Ascending aorta (tissue), 2 donors: ENCODE measurements at regions not wholly inside any gene's neighbourhood (a gene's known extent, or its start where the extent isn't known, plus 50 kb on each side); places are given as distances from the start of the nearest gene placed in this dataset.

Experiments
- DNase-seq, 2 donors: peaks; one replicate each; pipeline ENCODE4 v3.0.0-alpha.2; 2019; ENCODE audit warnings: low spot score in 2 of 2
- H3K27ac ChIP-seq, 2 donors: fragments of 200-600 bp; sonication (generic); one replicate each; pipeline ENCODE4 v1.5.1; 2016 to 2017; ENCODE audit warnings: mild to moderate bottlenecking in 1 of 2
- H3K27me3 ChIP-seq: fragments of 200-600 bp; sonication (generic); one replicate; pipeline ENCODE4 v1.5.1; 2017
- H3K36me3 ChIP-seq, 2 donors: fragments of 200-600 bp; sonication (generic); one replicate each; pipeline ENCODE4 v1.5.1; 2016
- H3K4me1 ChIP-seq, 2 donors: fragments of 200-600 bp; sonication (generic); one replicate each; pipeline ENCODE4 v1.5.1; 2016 to 2017; ENCODE audit warnings: mild to moderate bottlenecking in 1 of 2
- H3K4me3 ChIP-seq, 2 donors: fragments of 200-600 bp; sonication (generic); one replicate each; pipeline ENCODE4 v1.5.1; 2016 to 2017; ENCODE audit warnings: mild to moderate bottlenecking in 1 of 2
- H3K9me3 ChIP-seq, 2 donors: fragments of 200-600 bp; sonication (generic); one replicate each; pipeline ENCODE4 v1.5.1; 2016
- CTCF ChIP-seq, 3 experiments: fragments of 200-600 bp in 2 of 3; fragments of 450-650 bp in 1 of 3; sonication (generic) in 2 of 3; IDR thresholded peaks; one replicate each; pipeline ENCODE4 v1.5.1; 2016 to 2019; ENCODE audit warnings: antibody characterized with exemption in 3 of 3, mild to moderate bottlenecking in 1 of 3, moderate library complexity in 1 of 3
- intact Hi-C: fragments of 100-400 bp; cut with DNase I; formaldehyde crosslinking; loops from one replicate; pipeline ENCODE4 v1.15.1; 2023

GRCh38 chr9:73753171-73753570 lies 601.5 kb downstream of the ANXA1 start:
- no peak overlapping the region for H3K4me3 ChIP-seq
- no peak for DNase-seq

GRCh38 chr9:73761905-73762304 lies 610.2 kb downstream of the ANXA1 start:
- no peaks in the 10 kb centered on the region for H3K9me3 ChIP-seq
- DNase-seq = no peak
- no peaks in the 10 kb centered on the region for H3K27me3 ChIP-seq
- no peak overlapping the region for H3K27ac ChIP-seq
- intact Hi-C loops = no loop called here
- H3K36me3 ChIP-seq = no peaks in the 10 kb centered on the region
- no peak for TF ChIP-seq CTCF (IDR thresholded peaks at IDR 0.05)
- H3K4me1 ChIP-seq = no peaks in the 10 kb centered on the region
- H3K4me3 ChIP-seq = no peak overlapping the region

More at GRCh38 chr9:73753171-73753570, 601.5 kb downstream of the ANXA1 start:
- no peak for TF ChIP-seq CTCF (IDR thresholded peaks at IDR 0.05)
- H3K27ac ChIP-seq = no peak overlapping the region
- no peaks in the 10 kb centered on the region for H3K36me3 ChIP-seq
- H3K9me3 ChIP-seq = no peaks in the 10 kb centered on the region
- H3K27me3 ChIP-seq = no peaks in the 10 kb centered on the region
- H3K4me1 ChIP-seq = no peaks in the 10 kb centered on the region
- intact Hi-C loops = no loop called here

- TF ChIP-seq CTCF (IDR thresholded peaks at IDR 0.05) = no peak
- Histone ChIP-seq H3K27ac (no peak overlapping the region), H3K4me1 (no peaks in the 10 kb centered on the region), H3K36me3 (no peaks in the 10 kb centered on the region), H3K27me3 (no peaks in the 10 kb centered on the region), H3K4me3 (no peak overlapping the region), H3K9me3 (no peaks in the 10 kb centered on the region)
- intact Hi-C loops = no loop called here
- no peak for DNase-seq
Measured at GRCh38 chr9:73773896-73774295, 622.2 kb downstream of the ANXA1 start.

DNA sequence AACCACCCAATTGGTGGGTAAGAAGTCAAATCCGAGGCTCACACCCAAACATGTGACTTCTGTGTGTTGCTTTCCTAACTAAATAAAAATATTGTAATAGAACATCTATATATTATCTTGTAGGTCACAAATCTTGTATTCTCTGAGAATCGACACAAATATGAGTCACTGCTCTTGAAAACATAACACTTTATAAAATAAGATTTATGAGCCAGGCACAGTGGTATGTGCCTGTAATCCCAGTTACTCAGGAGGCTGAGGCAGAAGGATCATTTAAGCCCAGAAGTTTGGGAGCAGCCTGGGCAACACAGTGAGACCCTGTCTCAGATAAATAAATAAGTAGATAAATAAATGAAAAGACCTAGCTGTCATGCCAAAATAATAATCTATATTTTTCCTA lies 624.1 kb downstream of the ANXA1 start:
- intact Hi-C loops = no loop called here
- Histone ChIP-seq H3K9me3 (no peaks in the 10 kb centered on the region), H3K27ac (no peak overlapping the region), H3K27me3 (no peaks in the 10 kb centered on the region), H3K36me3 (no peaks in the 10 kb centered on the region), H3K4me3 (no peak overlapping the region), H3K4me1 (no peaks in the 10 kb centered on the region)
- DNase-seq = no peak
- TF ChIP-seq CTCF (IDR thresholded peaks at IDR 0.05) = no peak

- H3K27me3 ChIP-seq = no peaks in the 10 kb centered on the region
Measured at GRCh38 chr9:73780916-73781315, 629.3 kb downstream of the ANXA1 start.

More at GRCh38 chr9:73780916-73781315, 629.3 kb downstream of the ANXA1 start:
- H3K9me3 ChIP-seq = no peaks in the 10 kb centered on the region
- no peak for DNase-seq
- TF ChIP-seq CTCF (IDR thresholded peaks at IDR 0.05) = no peak
- intact Hi-C loops = no loop called here
- no peak overlapping the region for H3K4me3 ChIP-seq
- no peak overlapping the region for H3K27ac ChIP-seq
- H3K4me1 ChIP-seq = no peaks in the 10 kb centered on the region
- no peaks in the 10 kb centered on the region for H3K36me3 ChIP-seq
